GM21737 (cell line): ENCODE measurements at regions not wholly inside any gene's neighbourhood (a gene's known extent, or its start where the extent isn't known, plus 50 kb on each side); places are given as distances from the start of the nearest gene placed in this dataset.

ENCODE experiments used
- ATAC-seq: cut with Tn5 transposase; IDR thresholded peaks from one replicate; pipeline ENCODE4 v1.9.1; 2021; ENCODE audit warnings: mild to moderate bottlenecking, moderate library complexity; ENCODE audit not compliant: unreplicated experiment

GRCh38 chr4:143273160-143273917 lies 63.3 kb upstream of the GAB1 start:
- no peak for ATAC-seq

- no peak for ATAC-seq
Measured at GRCh38 chr4:143280861-143281260, 55.8 kb upstream of the GAB1 start.

DNA sequence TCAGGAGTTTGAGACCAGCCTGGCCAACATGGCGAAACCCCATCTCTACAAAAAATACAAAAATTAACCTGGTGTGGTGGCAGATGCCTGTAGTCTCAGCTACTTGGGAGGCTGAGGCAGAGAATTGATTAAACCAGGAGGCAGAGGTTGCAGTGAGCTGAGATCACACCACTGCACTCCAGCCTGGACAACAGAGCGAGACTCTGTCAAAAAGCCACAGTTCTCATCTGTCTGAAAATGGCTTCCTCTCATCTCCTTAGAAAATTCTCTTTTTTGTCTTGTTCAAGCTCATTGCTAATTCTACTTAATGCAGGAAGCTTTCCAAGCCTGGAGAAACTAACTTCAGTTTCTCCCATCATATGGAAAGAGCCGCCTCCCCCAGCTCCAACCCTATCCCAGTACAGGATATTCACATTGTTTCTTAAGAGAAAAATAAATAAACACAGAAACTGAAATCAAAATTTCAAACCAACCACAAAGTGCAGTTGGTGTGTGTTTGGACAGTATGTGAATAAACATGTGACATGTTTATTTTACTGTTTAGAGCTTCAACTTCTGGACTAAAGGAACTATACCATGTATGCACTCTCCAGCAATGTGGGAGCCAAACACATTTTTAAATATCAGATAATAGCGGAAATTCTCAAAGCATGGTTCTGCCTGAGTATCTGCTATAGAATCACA lies 55.0 kb upstream of the GAB1 start:
- peak; percentile 64 for ATAC-seq

DNA sequence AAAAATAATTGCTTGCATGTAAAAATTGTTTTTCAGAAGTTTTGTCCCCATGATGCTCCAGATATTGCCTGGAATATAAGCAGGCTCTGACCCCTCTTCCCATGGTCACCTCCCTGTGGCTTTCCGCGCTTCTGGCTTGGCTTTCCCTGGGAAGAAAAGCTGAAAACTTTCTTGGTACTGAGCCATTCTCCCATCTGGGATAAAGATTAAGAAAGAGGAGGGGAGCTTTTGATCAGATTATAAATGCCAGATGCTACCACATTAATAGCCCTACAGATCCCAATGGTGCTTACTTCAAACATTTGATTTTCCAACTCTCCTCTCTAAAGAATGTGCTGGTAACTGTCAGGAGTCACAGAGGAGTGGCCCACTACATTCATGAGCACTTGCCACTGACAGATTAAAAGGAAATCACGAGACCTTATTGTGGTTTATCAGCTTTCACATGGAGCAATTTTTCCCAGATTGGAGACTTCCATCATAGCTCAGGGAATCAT lies 54.4 kb upstream of the GAB1 start:
- no peak for ATAC-seq

GRCh38 chr4:143285696-143286437 lies 50.8 kb upstream of the GAB1 start:
- ATAC-seq: no peak

GRCh38 chr4:143286701-143287571 lies 49.7 kb upstream of the GAB1 start:
- ATAC-seq: no peak
